ENCODE measurements at regions not wholly inside any gene's neighbourhood (a gene's known extent, or its start where the extent isn't known, plus 50 kb on each side); places are given as distances from the start of the nearest gene placed in this dataset.

DNA sequence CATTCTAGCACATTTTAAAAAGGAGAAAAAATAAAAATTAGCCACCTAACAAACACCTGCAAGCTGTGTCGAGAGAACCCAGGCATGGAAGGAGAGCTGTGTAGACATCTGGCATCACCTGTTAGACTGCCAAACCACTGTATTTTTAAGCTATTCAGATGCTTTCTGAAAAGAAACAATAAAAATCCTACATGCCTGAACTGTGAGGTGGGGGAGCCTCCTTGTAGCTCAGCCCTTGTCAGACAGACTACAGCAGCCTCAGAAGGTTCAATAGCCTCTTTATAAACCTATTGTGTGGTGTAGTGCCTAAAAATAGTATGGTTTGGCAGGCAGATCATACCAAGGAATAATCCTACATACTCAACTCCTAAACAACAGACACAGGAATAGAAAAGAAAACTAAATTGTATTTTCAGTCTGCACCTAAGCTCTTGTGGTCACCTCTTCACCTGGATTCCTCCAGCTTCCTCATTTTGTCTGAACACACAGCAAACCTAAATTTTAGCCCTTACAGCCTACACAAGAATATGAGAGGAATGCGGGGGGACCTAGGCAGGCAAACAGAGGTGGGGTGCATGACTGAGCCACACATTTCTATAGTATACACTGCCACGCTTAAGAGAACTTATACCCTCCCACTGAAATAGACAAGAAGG lies 67.0 kb downstream of the SIPA1L2 start (continued):
- TF ChIP-seq, protein P1, sequence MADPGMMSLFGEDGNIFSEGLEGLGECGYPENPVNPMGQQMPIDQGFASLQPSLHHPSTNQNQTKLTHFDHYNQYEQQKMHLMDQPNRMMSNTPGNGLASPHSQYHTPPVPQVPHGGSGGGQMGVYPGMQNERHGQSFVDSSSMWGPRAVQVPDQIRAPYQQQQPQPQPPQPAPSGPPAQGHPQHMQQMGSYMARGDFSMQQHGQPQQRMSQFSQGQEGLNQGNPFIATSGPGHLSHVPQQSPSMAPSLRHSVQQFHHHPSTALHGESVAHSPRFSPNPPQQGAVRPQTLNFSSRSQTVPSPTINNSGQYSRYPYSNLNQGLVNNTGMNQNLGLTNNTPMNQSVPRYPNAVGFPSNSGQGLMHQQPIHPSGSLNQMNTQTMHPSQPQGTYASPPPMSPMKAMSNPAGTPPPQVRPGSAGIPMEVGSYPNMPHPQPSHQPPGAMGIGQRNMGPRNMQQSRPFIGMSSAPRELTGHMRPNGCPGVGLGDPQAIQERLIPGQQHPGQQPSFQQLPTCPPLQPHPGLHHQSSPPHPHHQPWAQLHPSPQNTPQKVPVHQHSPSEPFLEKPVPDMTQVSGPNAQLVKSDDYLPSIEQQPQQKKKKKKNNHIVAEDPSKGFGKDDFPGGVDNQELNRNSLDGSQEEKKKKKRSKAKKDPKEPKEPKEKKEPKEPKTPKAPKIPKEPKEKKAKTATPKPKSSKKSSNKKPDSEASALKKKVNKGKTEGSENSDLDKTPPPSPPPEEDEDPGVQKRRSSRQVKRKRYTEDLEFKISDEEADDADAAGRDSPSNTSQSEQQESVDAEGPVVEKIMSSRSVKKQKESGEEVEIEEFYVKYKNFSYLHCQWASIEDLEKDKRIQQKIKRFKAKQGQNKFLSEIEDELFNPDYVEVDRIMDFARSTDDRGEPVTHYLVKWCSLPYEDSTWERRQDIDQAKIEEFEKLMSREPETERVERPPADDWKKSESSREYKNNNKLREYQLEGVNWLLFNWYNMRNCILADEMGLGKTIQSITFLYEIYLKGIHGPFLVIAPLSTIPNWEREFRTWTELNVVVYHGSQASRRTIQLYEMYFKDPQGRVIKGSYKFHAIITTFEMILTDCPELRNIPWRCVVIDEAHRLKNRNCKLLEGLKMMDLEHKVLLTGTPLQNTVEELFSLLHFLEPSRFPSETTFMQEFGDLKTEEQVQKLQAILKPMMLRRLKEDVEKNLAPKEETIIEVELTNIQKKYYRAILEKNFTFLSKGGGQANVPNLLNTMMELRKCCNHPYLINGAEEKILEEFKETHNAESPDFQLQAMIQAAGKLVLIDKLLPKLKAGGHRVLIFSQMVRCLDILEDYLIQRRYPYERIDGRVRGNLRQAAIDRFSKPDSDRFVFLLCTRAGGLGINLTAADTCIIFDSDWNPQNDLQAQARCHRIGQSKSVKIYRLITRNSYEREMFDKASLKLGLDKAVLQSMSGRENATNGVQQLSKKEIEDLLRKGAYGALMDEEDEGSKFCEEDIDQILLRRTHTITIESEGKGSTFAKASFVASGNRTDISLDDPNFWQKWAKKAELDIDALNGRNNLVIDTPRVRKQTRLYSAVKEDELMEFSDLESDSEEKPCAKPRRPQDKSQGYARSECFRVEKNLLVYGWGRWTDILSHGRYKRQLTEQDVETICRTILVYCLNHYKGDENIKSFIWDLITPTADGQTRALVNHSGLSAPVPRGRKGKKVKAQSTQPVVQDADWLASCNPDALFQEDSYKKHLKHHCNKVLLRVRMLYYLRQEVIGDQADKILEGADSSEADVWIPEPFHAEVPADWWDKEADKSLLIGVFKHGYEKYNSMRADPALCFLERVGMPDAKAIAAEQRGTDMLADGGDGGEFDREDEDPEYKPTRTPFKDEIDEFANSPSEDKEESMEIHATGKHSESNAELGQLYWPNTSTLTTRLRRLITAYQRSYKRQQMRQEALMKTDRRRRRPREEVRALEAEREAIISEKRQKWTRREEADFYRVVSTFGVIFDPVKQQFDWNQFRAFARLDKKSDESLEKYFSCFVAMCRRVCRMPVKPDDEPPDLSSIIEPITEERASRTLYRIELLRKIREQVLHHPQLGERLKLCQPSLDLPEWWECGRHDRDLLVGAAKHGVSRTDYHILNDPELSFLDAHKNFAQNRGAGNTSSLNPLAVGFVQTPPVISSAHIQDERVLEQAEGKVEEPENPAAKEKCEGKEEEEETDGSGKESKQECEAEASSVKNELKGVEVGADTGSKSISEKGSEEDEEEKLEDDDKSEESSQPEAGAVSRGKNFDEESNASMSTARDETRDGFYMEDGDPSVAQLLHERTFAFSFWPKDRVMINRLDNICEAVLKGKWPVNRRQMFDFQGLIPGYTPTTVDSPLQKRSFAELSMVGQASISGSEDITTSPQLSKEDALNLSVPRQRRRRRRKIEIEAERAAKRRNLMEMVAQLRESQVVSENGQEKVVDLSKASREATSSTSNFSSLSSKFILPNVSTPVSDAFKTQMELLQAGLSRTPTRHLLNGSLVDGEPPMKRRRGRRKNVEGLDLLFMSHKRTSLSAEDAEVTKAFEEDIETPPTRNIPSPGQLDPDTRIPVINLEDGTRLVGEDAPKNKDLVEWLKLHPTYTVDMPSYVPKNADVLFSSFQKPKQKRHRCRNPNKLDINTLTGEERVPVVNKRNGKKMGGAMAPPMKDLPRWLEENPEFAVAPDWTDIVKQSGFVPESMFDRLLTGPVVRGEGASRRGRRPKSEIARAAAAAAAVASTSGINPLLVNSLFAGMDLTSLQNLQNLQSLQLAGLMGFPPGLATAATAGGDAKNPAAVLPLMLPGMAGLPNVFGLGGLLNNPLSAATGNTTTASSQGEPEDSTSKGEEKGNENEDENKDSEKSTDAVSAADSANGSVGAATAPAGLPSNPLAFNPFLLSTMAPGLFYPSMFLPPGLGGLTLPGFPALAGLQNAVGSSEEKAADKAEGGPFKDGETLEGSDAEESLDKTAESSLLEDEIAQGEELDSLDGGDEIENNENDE (IDR thresholded peaks at IDR 0.05; ENCODE audit: insufficient replicate concordance, low read length), result no peak
- no peak for TF ChIP-seq RBBP5 (IDR thresholded peaks at IDR 0.05; ENCODE audit: borderline replicate concordance, low read depth, low read length)
- no peak for TF ChIP-seq SIN3A (conservative IDR thresholded peaks at IDR 0.05 in 1 of 2, IDR thresholded peaks at IDR 0.05 in 1 of 2; ENCODE audit: low read depth in 1 of 2, low read length in 2 of 2)

Measured in H1 (cell line).